IMR-90 (cell line): ENCODE measurements at regions not wholly inside any gene's neighbourhood (a gene's known extent, or its start where the extent isn't known, plus 50 kb on each side); places are given as distances from the start of the nearest gene placed in this dataset.

Source experiments
- ATAC-seq: fragments of 200-7000 bp; cut with Tn5 transposase; 2 replicates; pipeline ENCODE4 v1.9.1; 2020; ENCODE audit warnings: low read depth, mild to moderate bottlenecking, moderate library complexity
- BruUV-seq: library from RNA; stranded (reverse); fragments of 400-500 nt; replicated peaks from 2 replicates; lab custom pipeline; 2021; lab: Mats Ljungman, UMichigan
- CTCF ChIA-PET: fragments of 300-600 bp; formaldehyde crosslinking; extraction: SDS; loops from one replicate; lab custom pipeline; 2021; ENCODE audit warnings: antibody characterized with exemption; lab: Yijun Ruan, JAX
- POLR2A ChIA-PET: fragments of 300-600 bp; sonication (Branson Sonifier 250); formaldehyde crosslinking; loops from one replicate; lab custom pipeline; 2022; ENCODE audit warnings: antibody characterized with exemption; ENCODE audit not compliant: unreplicated experiment; lab: Charles Lee
- DNase-seq: peaks from one replicate; pipeline ENCODE4 v3.0.0; 2013
- H2AFZ ChIP-seq: replicated peaks from 2 replicates; pipeline ENCODE3; 2013; ENCODE audit warnings: low read length, mild to moderate bottlenecking; ENCODE audit not compliant: poor library complexity
- H2AK5ac ChIP-seq: 2 replicates; pipeline ENCODE4 v1.6.1; 2013; ENCODE audit warnings: low read depth, low read length, inconsistent platforms
- H2AK9ac ChIP-seq: replicated peaks from 2 replicates; pipeline ENCODE3; 2013; ENCODE audit warnings: mild to moderate bottlenecking, low read depth, low read length, moderate library complexity; ENCODE audit not compliant: poor library complexity
- H2BK120ac ChIP-seq: 2 replicates; pipeline ENCODE4 v1.6.1; 2013; ENCODE audit warnings: low read depth, low read length, inconsistent platforms
- H2BK15ac ChIP-seq: 3 replicates; pipeline ENCODE4 v1.6.1; 2013; ENCODE audit warnings: low read depth, low read length, inconsistent platforms
- H2BK20ac ChIP-seq: 2 replicates; pipeline ENCODE4 v1.6.1; 2013; ENCODE audit warnings: low read depth, mild to moderate bottlenecking, inconsistent platforms, low read length, moderate library complexity
- H2BK5ac ChIP-seq: 2 replicates; pipeline ENCODE4 v1.6.1; 2013; ENCODE audit warnings: mild to moderate bottlenecking, low read depth, low read length, inconsistent platforms; ENCODE audit not compliant: poor library complexity, severe bottlenecking
- H3K14ac ChIP-seq: replicated peaks from 2 replicates; pipeline ENCODE4 v1.6.1; 2013; ENCODE audit warnings: low read depth, low read length, inconsistent platforms
- H3K18ac ChIP-seq: 2 replicates; pipeline ENCODE4 v1.6.1; 2013; ENCODE audit warnings: low read depth, low read length, control low read depth
- H3K23ac ChIP-seq: 2 replicates; pipeline ENCODE4 v1.6.1; 2013; ENCODE audit warnings: low read depth, low read length, inconsistent platforms
- H3K27ac ChIP-seq: 2 replicates; pipeline ENCODE4 v1.5.1; 2013; ENCODE audit warnings: mild to moderate bottlenecking, control low read depth, low read length; ENCODE audit not compliant: insufficient read depth
- H3K27me3 ChIP-seq: 2 replicates; pipeline ENCODE4 v1.6.1; 2013; ENCODE audit warnings: low read length; ENCODE audit not compliant: control insufficient read depth, insufficient read depth
- H3K36me3 ChIP-seq: 2 replicates; pipeline ENCODE4 v1.6.1; 2013; ENCODE audit warnings: low read length, mixed read lengths; ENCODE audit not compliant: control insufficient read depth, insufficient read depth
- H3K4ac ChIP-seq: 2 replicates; pipeline ENCODE4 v1.6.1; 2013; ENCODE audit warnings: low read depth, low read length, inconsistent platforms
- H3K4me1 ChIP-seq: 2 replicates; pipeline ENCODE4 v1.6.1; 2013; ENCODE audit warnings: low read length, mixed read lengths; ENCODE audit not compliant: control insufficient read depth, insufficient read depth
- H3K4me2 ChIP-seq: 2 replicates; pipeline ENCODE4 v1.6.1; 2013; ENCODE audit warnings: low read depth, mild to moderate bottlenecking, control low read depth, low read length, moderate library complexity
- H3K4me3 ChIP-seq: 2 replicates; pipeline ENCODE4 v1.5.1; 2013; ENCODE audit warnings: low read depth, mild to moderate bottlenecking, control low read depth, low read length, moderate library complexity; ENCODE audit not compliant: insufficient read depth
- H3K56ac ChIP-seq: 2 replicates; pipeline ENCODE4 v1.6.1; 2013; ENCODE audit warnings: low read length, inconsistent platforms; ENCODE audit not compliant: insufficient read depth; ENCODE audit errors: extremely low read depth
- H3K79me1 ChIP-seq, 2 experiments: 2 replicates each; pipeline ENCODE4 v1.6.1; 2013; ENCODE audit warnings: low read length in 2 of 2, inconsistent platforms in 1 of 2, low read depth in 1 of 2
- H3K9ac ChIP-seq: 2 replicates; pipeline ENCODE4 v1.6.1; 2013; ENCODE audit warnings: low read depth, low read length, control low read depth
- H3K9me1 ChIP-seq: 2 replicates; pipeline ENCODE4 v1.6.1; 2013; ENCODE audit warnings: low read length, inconsistent platforms; ENCODE audit not compliant: insufficient read depth
- H3K9me3 ChIP-seq: 2 replicates; pipeline ENCODE4 v1.6.1; 2013; ENCODE audit warnings: low read length; ENCODE audit not compliant: control insufficient read depth, insufficient read depth
- H4K20me1 ChIP-seq: 2 replicates; pipeline ENCODE4 v1.6.1; 2013; ENCODE audit warnings: low read length, inconsistent platforms; ENCODE audit not compliant: insufficient read depth
- H4K5ac ChIP-seq: 2 replicates; pipeline ENCODE4 v1.6.1; 2013; ENCODE audit warnings: mild to moderate bottlenecking, low read depth, low read length, control low read depth
- H4K8ac ChIP-seq, 2 experiments: 2 replicates each; pipeline ENCODE4 v1.6.1; 2013; ENCODE audit warnings: low read depth in 2 of 2, low read length in 2 of 2, control low read depth in 1 of 2, inconsistent platforms in 1 of 2
- H4K91ac ChIP-seq: 2 replicates; pipeline ENCODE4 v1.6.1; 2013; ENCODE audit warnings: low read depth, low read length, inconsistent platforms; ENCODE audit not compliant: insufficient read depth
- CHD1 ChIP-seq: IDR thresholded peaks from 2 replicates; pipeline ENCODE4 v1.6.1; 2012; ENCODE audit warnings: low read depth, low read length, improper control_type of control experiment
- CTCF ChIP-seq: conservative IDR thresholded peaks from 2 replicates; pipeline ENCODE4 v1.5.1; 2012; ENCODE audit warnings: mild to moderate bottlenecking, low read depth, low read length, improper control_type of control experiment
- ELK1 ChIP-seq: fragments of 150-350 bp; IDR thresholded peaks from 2 replicates; pipeline ENCODE4 v1.6.1; 2016; ENCODE audit warnings: low read depth, mild to moderate bottlenecking, low read length, moderate library complexity, borderline replicate concordance
- FOS ChIP-seq: fragments of 150-350 bp; IDR thresholded peaks from 2 replicates; pipeline ENCODE4 v1.6.1; 2016; ENCODE audit warnings: low read depth, low read length
- MAFK ChIP-seq: IDR thresholded peaks from 2 replicates; pipeline ENCODE4 v1.6.1; 2012; ENCODE audit warnings: low read depth, low read length, improper control_type of control experiment
- RFX5 ChIP-seq: IDR thresholded peaks from 2 replicates; pipeline ENCODE4 v1.8.0; 2012; ENCODE audit warnings: low read depth, mild to moderate bottlenecking, low read length, moderate library complexity
- WGBS, 2 experiments: methylation state at CpG; one replicate each; pipeline versions ENCODE4 v1.1.5 to v1.1.7; 2013; ENCODE audit warnings: missing lambda C conversion rate in 2 of 2; ENCODE audit not compliant: insufficient read length in 1 of 2; ENCODE audit errors: extremely low coverage in 2 of 2; 5-methylcytosine and 5-hydroxymethylcytosine counted together
- dilution Hi-C: fragments of 300-500 bp; cut with HindIII; formaldehyde crosslinking; loops from one replicate; pipeline ENCODE4 v1.14.3; 2018; ENCODE audit warnings: low sequenced_read_pairs; ENCODE audit not compliant: unreplicated experiment
- in situ Hi-C: fragments of 300-500 bp; cut with MboI; formaldehyde crosslinking; loops from 3 replicates; pipeline ENCODE4 v1.14.3; 2019; ENCODE audit warnings: low sequenced_read_pairs, inconsistent platforms, mixed read lengths
- intact Hi-C: fragments of 100-400 bp; cut with micrococcal nuclease; formaldehyde crosslinking; loops from 2 replicates; pipeline ENCODE4 v1.10.0; 2022

DNA sequence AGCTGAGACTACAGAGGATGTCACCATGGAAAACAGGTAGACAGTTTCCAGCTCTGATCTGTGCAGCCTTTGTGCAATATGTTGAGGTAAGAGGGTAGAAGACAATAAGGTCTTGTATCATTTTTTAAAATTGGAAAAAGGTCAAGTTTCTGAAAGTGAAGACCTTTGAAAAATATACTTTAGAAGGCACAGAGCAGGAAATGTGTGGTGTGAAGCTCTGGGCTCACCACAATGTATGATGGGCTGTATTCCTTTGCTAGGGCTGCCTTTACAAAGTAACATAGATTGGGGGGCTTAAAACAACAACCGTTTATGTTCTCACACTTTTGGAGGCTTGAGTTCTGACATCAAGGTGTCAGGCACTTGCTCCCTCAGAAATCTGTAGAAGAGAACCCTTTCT is 514.3 kb upstream of the JARID2 start:
- Histone ChIP-seq H2AK9ac (no peak overlapping the region), H3K27ac (no peak overlapping the region), H3K79me1 (no peaks in the 10 kb centered on the region), H2AFZ (no peak overlapping the region), H2BK15ac (peak overlapping the region; percentile 73; the same call in 2 of the 3 replicates), H3K9me1 (peaks cover 19% of the 10 kb centered on the region), H2AK5ac (peak overlapping the region; percentile 11; the same call in 1 of the 2 replicates), H4K20me1 (no peaks in the 10 kb centered on the region), H3K23ac (no peak overlapping the region), H4K91ac (peak overlapping the region; percentile 44), H3K9ac (no peak overlapping the region), H3K4me2 (no peak overlapping the region), H2BK20ac (peak overlapping the region; percentile 60; the same call in 1 of the 2 replicates), H3K9me3 (no peaks in the 10 kb centered on the region), H3K4me1 (peaks cover 26% of the 10 kb centered on the region), H3K27me3 (no peaks in the 10 kb centered on the region), H3K56ac (no peak overlapping the region), H2BK5ac (no peak overlapping the region), H3K4ac (peak overlapping the region; percentile 23; the same call in 1 of the 2 replicates), H3K14ac (peak overlapping the region; percentile 65), H3K18ac (no peak overlapping the region), H4K8ac (0 out of 4 replicates have a peak overlapping the region, but pooled peaks of 1 of the 2 experiments have one; percentile 11), H3K4me3 (no peak overlapping the region), H2BK120ac (peak overlapping the region; percentile 78; the same call in 1 of the 2 replicates), H3K36me3 (no peaks in the 10 kb centered on the region), H4K5ac (no peak overlapping the region; the same call in 1 of the 2 replicates)
- ATAC-seq (no peak), DNase-seq (no peak)
- intact Hi-C loops, result no loop called here
- BruUV-seq, result no TSS peak
- in situ Hi-C loops, result no loop called here
- TF ChIP-seq CTCF, result no peak
- TF ChIP-seq ELK1, result no peak
- TF ChIP-seq RFX5, result no peak
- no peak for TF ChIP-seq FOS
- TF ChIP-seq CHD1, result no peak
- TF ChIP-seq MAFK, result no peak
- dilution Hi-C loops, result no loop called here
- ChIA-PET POLR2A (no interaction called here), CTCF (no interaction called here)
- WGBS, 2 experiments, result no CpG with 5 or more reads among the region's 1 CpG
